CD4-positive, alpha-beta T cell (primary cell): ENCODE measurements at regions not wholly inside any gene's neighbourhood (a gene's known extent, or its start where the extent isn't known, plus 50 kb on each side); places are given as distances from the start of the nearest gene placed in this dataset.

Experiments
- ATAC-seq: fragments of 200-7000 bp; cut with Tn5 transposase; one replicate; pipeline ENCODE4 v1.10.0; 2022; ENCODE audit warnings: mild to moderate bottlenecking; ENCODE audit not compliant: poor library complexity
- CTCF ChIA-PET: fragments of 350-600 bp; sonication (Branson Sonifier 250); formaldehyde crosslinking; loops from one replicate; lab custom pipeline; 2021; ENCODE audit warnings: antibody characterized with exemption, inconsistent platforms; lab: Charles Lee
- POLR2A ChIA-PET: fragments of 350-600 bp; sonication (Branson Sonifier 250); formaldehyde crosslinking; loops from one replicate; lab custom pipeline; 2021; ENCODE audit warnings: antibody characterized with exemption, inconsistent platforms; lab: Charles Lee
- DNase-seq, 14 experiments: peaks; one replicate each; pipeline ENCODE4 v3.0.0-alpha.2; 2013 to 2020; ENCODE audit warnings: mixed read lengths in 2 of 14
- H3K27ac ChIP-seq, 2 donors: one replicate each; pipeline versions ENCODE4 v1.5.1 to v1.7.0; 2013; ENCODE audit warnings: low read length in 2 of 2, low read depth in 1 of 2, mild to moderate bottlenecking in 1 of 2
- H3K27me3 ChIP-seq, 2 experiments: 1 replicate in 1 of 2; 2 replicates in 1 of 2; pipeline versions ENCODE4 v1.6.1 to v1.7.0; 2013; ENCODE audit warnings: low read length in 2 of 2, control low read depth in 1 of 2, mild to moderate bottlenecking in 1 of 2, moderate library complexity in 1 of 2; ENCODE audit not compliant: insufficient read depth in 2 of 2, control insufficient read depth in 1 of 2
- H3K36me3 ChIP-seq: one replicate; pipeline ENCODE4 v1.6.1; 2013; ENCODE audit warnings: low read length, control low read depth; ENCODE audit not compliant: insufficient read depth
- H3K4me1 ChIP-seq: one replicate; pipeline ENCODE4 v1.6.1; 2013; ENCODE audit warnings: low read length, control low read depth; ENCODE audit not compliant: insufficient read depth
- H3K4me3 ChIP-seq: one replicate; pipeline ENCODE4 v1.5.1; 2013; ENCODE audit warnings: mild to moderate bottlenecking, low read length, moderate library complexity
- H3K9me3 ChIP-seq, 2 experiments: 1 replicate in 1 of 2; 2 replicates in 1 of 2; pipeline versions ENCODE4 v1.6.1 to v1.7.0; 2013; ENCODE audit warnings: low read length in 2 of 2, mild to moderate bottlenecking in 2 of 2, control low read depth in 1 of 2, moderate library complexity in 1 of 2; ENCODE audit not compliant: control insufficient read depth in 1 of 2, insufficient read depth in 1 of 2
- H3K27ac Mint-ChIP-seq: one replicate; pipeline ENCODE4 v1.8.0; 2020; ENCODE audit warnings: mixed read lengths
- H3K27me3 Mint-ChIP-seq: one replicate; pipeline ENCODE4 v1.8.0; 2021; ENCODE audit warnings: mixed read lengths
- H3K36me3 Mint-ChIP-seq: one replicate; pipeline ENCODE4 v1.8.0; 2021; ENCODE audit warnings: low read depth, mixed read lengths
- H3K4me1 Mint-ChIP-seq: one replicate; pipeline ENCODE4 v1.8.0; 2021; ENCODE audit warnings: low read depth, mixed read lengths
- H3K4me3 Mint-ChIP-seq: one replicate; pipeline ENCODE4 v1.8.0; 2020; ENCODE audit warnings: mild to moderate bottlenecking, mixed read lengths
- H3K9me3 Mint-ChIP-seq: one replicate; pipeline ENCODE4 v1.8.0; 2020; ENCODE audit warnings: mixed read lengths
- intact Hi-C, 2 experiments: fragments of 100-400 bp; cut with DNase I in 1 of 2; cut with micrococcal nuclease in 1 of 2; formaldehyde crosslinking; loops; one replicate each; pipeline versions ENCODE4 v1.15.1 to v1.9.0; 2023 to 2025; cut with DNase I, micrococcal nuclease
- TF ChIP-seq, protein P1 (sequence below): fragments of 200-600 bp; IDR thresholded peaks from one replicate; pipeline ENCODE4 v1.8.0; 2022; ENCODE audit warnings: antibody characterized with exemption, mild to moderate bottlenecking

- H3K27ac Mint-ChIP-seq: no peak overlapping the region
- DNase-seq: no peak
These were observed 69.3 kb downstream of the ADRA2A start for GRCh38 chr10:111146025-111146640.

GRCh38 chr10:111148025-111148424 is 71.2 kb downstream of the ADRA2A start:
- no peak for DNase-seq
- H3K4me3 ChIP-seq: no peak overlapping the region
- TF ChIP-seq, protein P1, sequence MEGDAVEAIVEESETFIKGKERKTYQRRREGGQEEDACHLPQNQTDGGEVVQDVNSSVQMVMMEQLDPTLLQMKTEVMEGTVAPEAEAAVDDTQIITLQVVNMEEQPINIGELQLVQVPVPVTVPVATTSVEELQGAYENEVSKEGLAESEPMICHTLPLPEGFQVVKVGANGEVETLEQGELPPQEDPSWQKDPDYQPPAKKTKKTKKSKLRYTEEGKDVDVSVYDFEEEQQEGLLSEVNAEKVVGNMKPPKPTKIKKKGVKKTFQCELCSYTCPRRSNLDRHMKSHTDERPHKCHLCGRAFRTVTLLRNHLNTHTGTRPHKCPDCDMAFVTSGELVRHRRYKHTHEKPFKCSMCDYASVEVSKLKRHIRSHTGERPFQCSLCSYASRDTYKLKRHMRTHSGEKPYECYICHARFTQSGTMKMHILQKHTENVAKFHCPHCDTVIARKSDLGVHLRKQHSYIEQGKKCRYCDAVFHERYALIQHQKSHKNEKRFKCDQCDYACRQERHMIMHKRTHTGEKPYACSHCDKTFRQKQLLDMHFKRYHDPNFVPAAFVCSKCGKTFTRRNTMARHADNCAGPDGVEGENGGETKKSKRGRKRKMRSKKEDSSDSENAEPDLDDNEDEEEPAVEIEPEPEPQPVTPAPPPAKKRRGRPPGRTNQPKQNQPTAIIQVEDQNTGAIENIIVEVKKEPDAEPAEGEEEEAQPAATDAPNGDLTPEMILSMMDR: no peak
- H3K36me3 ChIP-seq: no peaks in the 10 kb centered on the region
- peaks cover 13% of the 10 kb centered on the region for H3K4me1 Mint-ChIP-seq
- H3K9me3 ChIP-seq: no peaks in the 10 kb centered on the region
- no peaks in the 10 kb centered on the region for H3K36me3 Mint-ChIP-seq
- H3K9me3 Mint-ChIP-seq: no peaks in the 10 kb centered on the region
- H3K27me3 Mint-ChIP-seq: peaks cover 9% of the 10 kb centered on the region
- CTCF ChIA-PET: no interaction called here
- no peak overlapping the region for H3K4me3 Mint-ChIP-seq
- POLR2A ChIA-PET: no interaction called here
- ATAC-seq: no peak
- H3K27ac ChIP-seq: no peak overlapping the region
- peaks cover 0 to 2% of the 10 kb centered on the region in 2 experiments for H3K27me3 ChIP-seq
- peaks cover 9% of the 10 kb centered on the region for H3K4me1 ChIP-seq
- intact Hi-C loops: no loop called here
- no peak overlapping the region for H3K27ac Mint-ChIP-seq

More at GRCh38 chr10:111146025-111146640, 69.3 kb downstream of the ADRA2A start:
- ChIA-PET POLR2A (no interaction called here), CTCF (no interaction called here)
- Mint-ChIP-seq H3K27me3 (peaks cover 15% of the 10 kb centered on the region), H3K36me3 (no peaks in the 10 kb centered on the region), H3K4me1 (peaks cover 13% of the 10 kb centered on the region), H3K4me3 (no peak overlapping the region), H3K9me3 (no peaks in the 10 kb centered on the region)
- intact Hi-C loops: no loop called here
- H3K9me3 ChIP-seq: no peaks in the 10 kb centered on the region
- no peak overlapping the region for H3K4me3 ChIP-seq
- peaks cover 9% of the 10 kb centered on the region for H3K4me1 ChIP-seq
- H3K27ac ChIP-seq: no peak overlapping the region
- no peaks in the 10 kb centered on the region for H3K36me3 ChIP-seq
- H3K27me3 ChIP-seq: peaks cover 0 to 2% of the 10 kb centered on the region in 2 experiments
- TF ChIP-seq, protein P1: no peak
- ATAC-seq: no peak

DNA sequence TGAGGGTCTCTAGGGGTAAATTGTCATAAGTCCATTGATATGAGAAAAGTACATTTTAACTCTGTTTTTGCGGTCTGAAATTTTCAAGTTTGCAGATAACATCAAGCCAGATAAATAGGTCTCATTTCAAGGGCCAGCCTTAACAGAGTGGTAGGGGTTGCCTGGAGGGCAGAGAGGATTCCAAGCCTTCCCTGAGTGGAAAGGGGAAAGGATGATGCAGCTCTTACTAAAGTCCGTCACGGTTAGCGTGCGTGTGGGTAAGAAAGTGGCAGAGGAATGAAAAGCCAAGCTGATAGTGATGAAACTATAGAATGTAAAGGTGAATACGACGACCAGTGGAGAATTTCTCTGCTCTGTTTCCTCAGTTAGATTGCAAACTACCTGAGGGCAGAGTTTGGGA is 71.6 kb downstream of the ADRA2A start:
- ChIA-PET POLR2A (no interaction called here), CTCF (no interaction called here)
- no peaks in the 10 kb centered on the region for H3K9me3 Mint-ChIP-seq
- no peak overlapping the region for H3K4me3 ChIP-seq
- H3K4me1 Mint-ChIP-seq: peaks cover 13% of the 10 kb centered on the region
- peaks cover 9% of the 10 kb centered on the region for H3K4me1 ChIP-seq
- DNase-seq (no peak), ATAC-seq (no peak)
- intact Hi-C loops: no loop called here
- H3K27ac Mint-ChIP-seq: no peak overlapping the region
- H3K27me3 ChIP-seq: peaks cover 0 to 2% of the 10 kb centered on the region in 2 experiments
- H3K27ac ChIP-seq: no peak overlapping the region
- TF ChIP-seq, protein P1: no peak
- H3K36me3 Mint-ChIP-seq: no peaks in the 10 kb centered on the region
- no peaks in the 10 kb centered on the region for H3K36me3 ChIP-seq
- H3K27me3 Mint-ChIP-seq: peaks cover 9% of the 10 kb centered on the region
- no peaks in the 10 kb centered on the region for H3K9me3 ChIP-seq
- no peak overlapping the region for H3K4me3 Mint-ChIP-seq
